Endodermal cell (in vitro differentiated cells): ENCODE measurements at regions not wholly inside any gene's neighbourhood (a gene's known extent, or its start where the extent isn't known, plus 50 kb on each side); places are given as distances from the start of the nearest gene placed in this dataset.

Experiments used
- DNase-seq: peaks from one replicate; pipeline ENCODE4 v3.0.0-alpha.2; 2017
- H3K27ac ChIP-seq: 2 replicates; pipeline ENCODE4 v1.5.1; 2013; ENCODE audit warnings: mild to moderate bottlenecking, low read depth, low read length, moderate library complexity
- H3K27me3 ChIP-seq: 2 replicates; pipeline ENCODE4 v1.6.1; 2013; ENCODE audit warnings: mild to moderate bottlenecking, low read length, moderate library complexity; ENCODE audit not compliant: insufficient read depth, control insufficient read depth, poor library complexity, severe bottlenecking
- H3K36me3 ChIP-seq: 2 replicates; pipeline ENCODE4 v1.7.0; 2013; ENCODE audit warnings: mild to moderate bottlenecking, low read length, moderate library complexity; ENCODE audit not compliant: control insufficient read depth, insufficient read depth
- H3K4me1 ChIP-seq: one replicate; pipeline ENCODE4 v1.7.0; 2013; ENCODE audit warnings: low read length; ENCODE audit not compliant: control insufficient read depth, insufficient read depth
- H3K4me3 ChIP-seq: 2 replicates; pipeline ENCODE4 v1.5.1; 2013; ENCODE audit warnings: mild to moderate bottlenecking, low read length, moderate library complexity
- H3K9ac ChIP-seq: 2 replicates; pipeline ENCODE4 v1.6.1; 2013; ENCODE audit warnings: mild to moderate bottlenecking, low read length, moderate library complexity; ENCODE audit not compliant: poor library complexity, severe bottlenecking; ENCODE audit errors: extremely low read depth
- H3K9me3 ChIP-seq: 2 replicates; pipeline ENCODE4 v1.6.1; 2013; ENCODE audit warnings: mild to moderate bottlenecking, low read length, moderate library complexity; ENCODE audit not compliant: control insufficient read depth
- H3K27ac Mint-ChIP-seq: 2 replicates; pipeline ENCODE4 v1.8.0; 2020; ENCODE audit warnings: mixed read lengths
- H3K27me3 Mint-ChIP-seq: 2 replicates; pipeline ENCODE4 v1.8.0; 2021; ENCODE audit warnings: mild to moderate bottlenecking, mixed read lengths; ENCODE audit not compliant: insufficient read depth
- H3K36me3 Mint-ChIP-seq: 2 replicates; pipeline ENCODE4 v1.8.0; 2020; ENCODE audit warnings: low read depth, mixed read lengths
- H3K4me1 Mint-ChIP-seq: 2 replicates; pipeline ENCODE4 v1.8.0; 2020; ENCODE audit warnings: mixed read lengths
- H3K4me3 Mint-ChIP-seq: 2 replicates; pipeline ENCODE4 v1.8.0; 2020; ENCODE audit warnings: mild to moderate bottlenecking, moderate library complexity, mixed read lengths
- H3K9me3 Mint-ChIP-seq: 2 replicates; pipeline ENCODE4 v1.8.0; 2020; ENCODE audit warnings: mild to moderate bottlenecking, mixed read lengths
- WGBS, 2 experiments: methylation state at CpG; one replicate each; pipeline versions ENCODE4 v1.1.5 to v1.1.7; 2013; ENCODE audit warnings: missing lambda C conversion rate in 2 of 2, mixed read lengths in 1 of 2; ENCODE audit not compliant: insufficient coverage in 1 of 2, insufficient read length in 1 of 2; 5-methylcytosine and 5-hydroxymethylcytosine counted together
- TF ChIP-seq, protein P1 (sequence below): fragments of 200-600 bp; sonication (generic); conservative IDR thresholded peaks from 2 replicates; pipeline ENCODE4 v1.5.0; 2021; ENCODE audit warnings: antibody characterized with exemption, mild to moderate bottlenecking

DNA sequence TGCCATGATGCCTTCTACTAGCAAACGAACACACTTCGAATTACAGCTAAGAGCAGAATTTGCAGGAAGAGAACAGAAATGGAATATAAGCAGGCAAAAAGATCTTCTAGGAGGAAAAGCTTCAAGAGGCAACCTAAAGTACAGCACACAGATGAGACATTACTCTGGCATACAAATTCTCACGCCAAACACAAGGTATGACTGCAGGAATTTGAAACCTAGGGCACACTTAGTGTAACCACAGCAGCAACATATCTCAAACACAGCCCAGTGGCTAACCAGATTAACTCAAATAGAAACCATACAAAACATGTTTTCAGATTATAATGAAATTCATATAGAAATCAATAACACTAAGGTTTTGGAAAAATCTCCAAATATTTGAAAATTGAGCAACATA is 481.0 kb upstream of the RGMB start:
- H3K4me1 Mint-ChIP-seq: no peaks in the 10 kb centered on the region
- H3K36me3 Mint-ChIP-seq: no peaks in the 10 kb centered on the region
- Histone ChIP-seq H3K27me3 (no peaks in the 10 kb centered on the region), H3K9me3 (no peaks in the 10 kb centered on the region), H3K4me1 (no peaks in the 10 kb centered on the region), H3K9ac (no peak overlapping the region), H3K36me3 (peaks cover 9% of the 10 kb centered on the region), H3K4me3 (no peak overlapping the region), H3K27ac (no peak overlapping the region)
- WGBS, 2 experiments: 99% methylated on average over 3 of the region's 3 CpGs; no CpG with 5 or more reads in 1 of the 2 experiments
- H3K27me3 Mint-ChIP-seq: no peaks in the 10 kb centered on the region
- H3K4me3 Mint-ChIP-seq: no peak overlapping the region
- no peak overlapping the region for H3K27ac Mint-ChIP-seq
- H3K9me3 Mint-ChIP-seq: no peaks in the 10 kb centered on the region
- TF ChIP-seq, protein P1, sequence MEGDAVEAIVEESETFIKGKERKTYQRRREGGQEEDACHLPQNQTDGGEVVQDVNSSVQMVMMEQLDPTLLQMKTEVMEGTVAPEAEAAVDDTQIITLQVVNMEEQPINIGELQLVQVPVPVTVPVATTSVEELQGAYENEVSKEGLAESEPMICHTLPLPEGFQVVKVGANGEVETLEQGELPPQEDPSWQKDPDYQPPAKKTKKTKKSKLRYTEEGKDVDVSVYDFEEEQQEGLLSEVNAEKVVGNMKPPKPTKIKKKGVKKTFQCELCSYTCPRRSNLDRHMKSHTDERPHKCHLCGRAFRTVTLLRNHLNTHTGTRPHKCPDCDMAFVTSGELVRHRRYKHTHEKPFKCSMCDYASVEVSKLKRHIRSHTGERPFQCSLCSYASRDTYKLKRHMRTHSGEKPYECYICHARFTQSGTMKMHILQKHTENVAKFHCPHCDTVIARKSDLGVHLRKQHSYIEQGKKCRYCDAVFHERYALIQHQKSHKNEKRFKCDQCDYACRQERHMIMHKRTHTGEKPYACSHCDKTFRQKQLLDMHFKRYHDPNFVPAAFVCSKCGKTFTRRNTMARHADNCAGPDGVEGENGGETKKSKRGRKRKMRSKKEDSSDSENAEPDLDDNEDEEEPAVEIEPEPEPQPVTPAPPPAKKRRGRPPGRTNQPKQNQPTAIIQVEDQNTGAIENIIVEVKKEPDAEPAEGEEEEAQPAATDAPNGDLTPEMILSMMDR: no peak
- no peak for DNase-seq

DNA sequence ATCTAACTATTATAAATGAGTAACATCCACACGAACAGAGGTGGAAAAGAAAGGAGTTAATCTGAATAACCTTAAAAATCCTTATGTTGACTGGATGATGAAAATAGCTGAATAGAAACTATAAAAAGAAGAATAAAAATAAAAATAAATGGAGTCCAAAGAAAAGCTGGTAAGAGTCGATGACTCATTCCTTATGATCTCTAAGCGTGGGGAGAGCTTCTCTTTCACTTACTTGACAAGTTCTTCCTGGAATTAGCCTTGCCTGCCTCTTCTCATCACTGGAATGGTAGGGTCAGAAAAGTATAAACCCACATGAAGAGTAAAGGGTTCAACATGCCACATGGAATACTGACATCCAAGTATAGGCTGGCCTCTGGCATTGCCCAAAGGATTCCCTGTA is 477.0 kb upstream of the RGMB start:
- no peak overlapping the region for H3K4me3 ChIP-seq
- TF ChIP-seq, protein P1: no peak
- DNase-seq: no peak
- no peak overlapping the region for H3K9ac ChIP-seq
- no peak overlapping the region for H3K27ac Mint-ChIP-seq
- H3K27me3 ChIP-seq: no peaks in the 10 kb centered on the region
- H3K36me3 ChIP-seq: peaks cover 29% of the 10 kb centered on the region
- H3K4me1 ChIP-seq: no peaks in the 10 kb centered on the region
- H3K36me3 Mint-ChIP-seq: peaks cover 17% of the 10 kb centered on the region
- H3K9me3 Mint-ChIP-seq: no peaks in the 10 kb centered on the region
- H3K9me3 ChIP-seq: no peaks in the 10 kb centered on the region
- H3K27me3 Mint-ChIP-seq: no peaks in the 10 kb centered on the region
- no peak overlapping the region for H3K27ac ChIP-seq
- peaks cover 3% of the 10 kb centered on the region for H3K4me1 Mint-ChIP-seq
- H3K4me3 Mint-ChIP-seq: no peak overlapping the region
- WGBS, 2 experiments: 94 to 100% methylated on average over 1 to 3 of the region's 3 CpGs

DNA sequence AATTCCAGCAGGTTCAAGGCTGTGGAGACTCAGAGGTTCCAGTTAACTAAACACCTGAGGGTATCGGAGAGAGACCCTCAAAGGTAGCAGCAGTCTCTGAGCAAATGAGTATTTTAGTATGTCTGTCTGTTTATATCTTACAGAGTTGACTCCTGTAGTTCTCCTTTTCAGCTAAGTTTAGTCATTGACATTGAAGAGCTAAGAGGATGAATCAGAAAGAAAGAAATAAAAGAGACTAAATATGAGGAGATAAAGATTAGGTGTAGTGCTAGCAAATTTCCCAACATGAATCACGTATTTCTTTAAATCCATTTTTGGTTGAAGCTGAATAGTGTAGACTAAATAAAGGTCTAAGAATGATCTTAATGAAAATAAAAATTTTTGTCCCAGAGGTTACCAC is 474.0 kb upstream of the RGMB start:
- Histone ChIP-seq H3K36me3 (peaks cover 40% of the 10 kb centered on the region), H3K4me1 (no peaks in the 10 kb centered on the region), H3K27me3 (no peaks in the 10 kb centered on the region), H3K9me3 (no peaks in the 10 kb centered on the region), H3K4me3 (no peak overlapping the region), H3K27ac (no peak overlapping the region), H3K9ac (no peak overlapping the region)
- H3K4me1 Mint-ChIP-seq: peaks cover 6% of the 10 kb centered on the region
- peaks cover 23% of the 10 kb centered on the region for H3K36me3 Mint-ChIP-seq
- TF ChIP-seq, protein P1: no peak
- 96 to 100% methylated on average over 1 to 2 of the region's 2 CpGs for WGBS, 2 experiments
- no peak overlapping the region for H3K4me3 Mint-ChIP-seq
- no peak overlapping the region for H3K27ac Mint-ChIP-seq
- no peaks in the 10 kb centered on the region for H3K27me3 Mint-ChIP-seq
- H3K9me3 Mint-ChIP-seq: no peaks in the 10 kb centered on the region
- DNase-seq: no peak
